Hematopoietic multipotent progenitor cell (in vitro differentiated cells): ENCODE measurements at regions not wholly inside any gene's neighbourhood (a gene's known extent, or its start where the extent isn't known, plus 50 kb on each side); places are given as distances from the start of the nearest gene placed in this dataset.
"Not testable (repeated sequence)": the region's sequence is repeated elsewhere in the genome, so short reads cannot be mapped to it uniquely, and the experiment has no call there.

Source experiments
- DNase-seq, 3 donors: peaks; one replicate each; pipeline ENCODE4 v3.0.0-alpha.2; 2011 to 2015; ENCODE audit warnings: low read depth in 2 of 3, low spot score in 2 of 3

- DNase-seq, result not testable (repeated sequence)
These were observed 1417.2 kb downstream of the FSTL5 start for GRCh38 chr4:160746585-160746984.

- DNase-seq, result no peak
These were observed 1391.1 kb downstream of the FSTL5 start for GRCh38 chr4:160772668-160773067.

- DNase-seq, result no peak
These were observed 1368.6 kb downstream of the FSTL5 start for GRCh38 chr4:160795216-160795615.

GRCh38 chr4:160808174-160808573 lies 1355.6 kb downstream of the FSTL5 start:
- no peak for DNase-seq

GRCh38 chr4:160809576-160809975 lies 1354.2 kb downstream of the FSTL5 start:
- DNase-seq, result no peak

- no peak for DNase-seq
These were observed 1353.4 kb downstream of the FSTL5 start for GRCh38 chr4:160810424-160810823.

GRCh38 chr4:160810941-160811340 lies 1352.9 kb downstream of the FSTL5 start:
- no peak for DNase-seq

GRCh38 chr4:160811956-160812355 lies 1351.8 kb downstream of the FSTL5 start:
- DNase-seq, result no peak

- DNase-seq, result no peak
These were observed 1349.1 kb downstream of the FSTL5 start for GRCh38 chr4:160814726-160815125.

GRCh38 chr4:160818571-160818970 lies 1345.2 kb downstream of the FSTL5 start:
- DNase-seq, result no peak

GRCh38 chr4:160819791-160820190 lies 1344.0 kb downstream of the FSTL5 start:
- no peak for DNase-seq

- no peak for DNase-seq
These were observed 1339.3 kb downstream of the FSTL5 start for GRCh38 chr4:160824481-160824880.

GRCh38 chr4:160825644-160826338 lies 1338.0 kb downstream of the FSTL5 start:
- DNase-seq, result no peak

- DNase-seq, result no peak
These were observed 1337.5 kb downstream of the FSTL5 start for GRCh38 chr4:160826339-160826679.

- DNase-seq, result no peak
These were observed 1332.5 kb downstream of the FSTL5 start for GRCh38 chr4:160831165-160831922.

- no peak for DNase-seq
These were observed 1328.0 kb downstream of the FSTL5 start for GRCh38 chr4:160835789-160836188.

- no peak for DNase-seq
These were observed 1327.4 kb downstream of the FSTL5 start for GRCh38 chr4:160836431-160836830.

- DNase-seq, result no peak
These were observed 1317.7 kb downstream of the FSTL5 start for GRCh38 chr4:160846121-160846520.

GRCh38 chr4:160847228-160847627 lies 1316.6 kb downstream of the FSTL5 start:
- no peak for DNase-seq

GRCh38 chr4:160848489-160848888 lies 1315.3 kb downstream of the FSTL5 start:
- DNase-seq, result no peak

GRCh38 chr4:160848901-160849760 lies 1314.7 kb downstream of the FSTL5 start:
- no peak for DNase-seq
